ENCODE measurements at regions not wholly inside any gene's neighbourhood (a gene's known extent, or its start where the extent isn't known, plus 50 kb on each side); places are given as distances from the start of the nearest gene placed in this dataset.

- no peak for DNase-seq (ENCODE audit: low spot score)
- TF ChIP-seq CTCF (IDR thresholded peaks at IDR 0.05; ENCODE audit: extremely low read depth, insufficient read depth, missing control alignments) = no peak
- in situ Hi-C loops (cut with MboI; ENCODE audit: low pct_unique_long_range_greater_than_20kb, low sequenced_read_pairs, unreplicated experiment) = no loop called here
Observed at GRCh38 chr16:86243123-86243473, 267.2 kb upstream of the FOXF1 start.

- in situ Hi-C loops (cut with MboI; ENCODE audit: low pct_unique_long_range_greater_than_20kb, low sequenced_read_pairs, unreplicated experiment) = no loop called here
- TF ChIP-seq CTCF (IDR thresholded peaks at IDR 0.05; ENCODE audit: extremely low read depth, insufficient read depth, missing control alignments) = no peak
- no peak for DNase-seq (ENCODE audit: low spot score)
Observed at GRCh38 chr16:86243571-86244154, 266.7 kb upstream of the FOXF1 start.

DNA sequence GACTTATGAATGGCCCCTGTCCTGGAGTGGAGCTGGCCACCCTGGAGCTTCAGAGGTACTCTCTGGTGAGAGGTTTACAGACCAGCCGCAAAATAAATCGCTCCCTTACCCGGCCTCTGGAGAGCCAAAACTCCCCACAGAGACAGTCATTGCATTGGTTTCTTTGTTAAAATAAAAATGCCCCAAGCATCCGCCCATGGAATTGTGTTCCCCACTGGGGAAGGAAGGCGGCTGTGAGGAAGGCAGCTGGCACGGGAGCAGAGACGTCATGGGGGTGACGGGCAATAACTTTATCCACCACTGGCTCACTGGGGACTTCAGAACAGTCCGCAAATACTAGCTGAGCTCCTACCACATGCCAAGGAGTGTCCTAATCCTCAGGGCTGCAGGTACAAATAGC, 266.2 kb upstream of the FOXF1 start:
- in situ Hi-C loops (cut with MboI; ENCODE audit: low pct_unique_long_range_greater_than_20kb, low sequenced_read_pairs, unreplicated experiment) = no loop called here
- DNase-seq (ENCODE audit: low spot score) = no peak
- TF ChIP-seq CTCF (IDR thresholded peaks at IDR 0.05; ENCODE audit: extremely low read depth, insufficient read depth, missing control alignments) = no peak

- no peak for DNase-seq (ENCODE audit: low spot score)
- TF ChIP-seq CTCF (IDR thresholded peaks at IDR 0.05; ENCODE audit: extremely low read depth, insufficient read depth, missing control alignments) = no peak
- in situ Hi-C loops (cut with MboI; ENCODE audit: low pct_unique_long_range_greater_than_20kb, low sequenced_read_pairs, unreplicated experiment) = no loop called here
Observed at GRCh38 chr16:86244936-86245335, 265.4 kb upstream of the FOXF1 start.

- in situ Hi-C loops (cut with MboI; ENCODE audit: low pct_unique_long_range_greater_than_20kb, low sequenced_read_pairs, unreplicated experiment) = no loop called here
- DNase-seq (ENCODE audit: low spot score) = no peak
- no peak for TF ChIP-seq CTCF (IDR thresholded peaks at IDR 0.05; ENCODE audit: extremely low read depth, insufficient read depth, missing control alignments)
Observed at GRCh38 chr16:86245351-86245750, 265.0 kb upstream of the FOXF1 start.

DNA sequence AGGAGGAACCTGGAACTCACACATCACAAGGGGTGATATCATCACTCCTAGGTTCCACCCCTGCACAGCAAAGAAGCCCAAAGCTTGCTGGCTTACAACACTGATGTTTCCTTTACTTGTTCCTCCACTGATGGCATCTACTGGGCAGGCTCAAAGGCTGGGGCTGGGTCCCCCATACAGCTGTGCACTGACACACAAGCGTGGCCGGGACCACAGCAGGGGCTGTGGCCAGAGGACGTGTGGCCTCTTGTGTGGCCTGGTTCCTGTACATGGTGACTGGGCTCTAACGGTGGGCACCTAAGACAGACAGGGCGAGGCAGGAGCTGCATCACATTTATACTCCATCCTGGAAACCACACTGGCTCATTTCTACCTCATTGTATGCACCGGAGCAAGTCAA, 264.4 kb upstream of the FOXF1 start:
- no peak for TF ChIP-seq CTCF (IDR thresholded peaks at IDR 0.05; ENCODE audit: extremely low read depth, insufficient read depth, missing control alignments)
- no peak for DNase-seq (ENCODE audit: low spot score)
- in situ Hi-C loops (cut with MboI; ENCODE audit: low pct_unique_long_range_greater_than_20kb, low sequenced_read_pairs, unreplicated experiment) = no loop called here

All from GM13977 (cell line).